ENCODE measurements at regions not wholly inside any gene's neighbourhood (a gene's known extent, or its start where the extent isn't known, plus 50 kb on each side); places are given as distances from the start of the nearest gene placed in this dataset.

- no peak overlapping the region for H3K27ac ChIP-seq (ENCODE audit: insufficient read depth, low read depth, low read length)
- no peaks in the 10 kb centered on the region for H3K36me3 ChIP-seq (ENCODE audit: control insufficient read depth in 2 of 2, extremely low read depth in 1 of 2, insufficient read depth in 2 of 2, low read length in 2 of 2)
- H2AFZ ChIP-seq (ENCODE audit: low read depth, low read length), result no peak overlapping the region
- H3K9ac ChIP-seq (replicated peaks; ENCODE audit: extremely low read depth, insufficient read depth, low read length), result no peak overlapping the region
- H3K4me3 ChIP-seq (replicated peaks in 1 of 3; ENCODE audit: insufficient read depth in 1 of 3, low read depth in 1 of 3, low read length in 3 of 3), result no peak overlapping the region
- no peaks in the 10 kb centered on the region for H3K9me1 ChIP-seq (replicated peaks; ENCODE audit: control insufficient read depth, extremely low read depth, insufficient read depth, low read length)
- H3K4me2 ChIP-seq (ENCODE audit: insufficient read depth, low read length), result no peak overlapping the region
- dilution Hi-C loops (cut with MboI; ENCODE audit: extremely low pct_ligation_motif_present, low sequenced_read_pairs) (no loop called here), intact Hi-C loops (cut with micrococcal nuclease) (no loop called here)
- no peak for TF ChIP-seq POLR2A (IDR thresholded peaks at IDR 0.05; ENCODE audit: low read depth, low read length)
- TF ChIP-seq EZH2 (IDR thresholded peaks at IDR 0.05; ENCODE audit: borderline replicate concordance, low read depth, low read length, severe bottlenecking), result no peak
- TF ChIP-seq FOS (IDR thresholded peaks at IDR 0.05; ENCODE audit: borderline replicate concordance, insufficient read depth, low read length), result no peak
- no peak for TF ChIP-seq MYC (IDR thresholded peaks at IDR 0.05; ENCODE audit: low read depth, low read length)
- no peak for TF ChIP-seq JUN (IDR thresholded peaks at IDR 0.05; ENCODE audit: borderline replicate concordance, insufficient read depth, insufficient read length, low read depth)
- TF ChIP-seq GATA2 (IDR thresholded peaks at IDR 0.05; ENCODE audit: insufficient read depth, insufficient read length, low read depth, low read length), result no peak
- no peak for TF ChIP-seq CTCF (IDR thresholded peaks at IDR 0.05; ENCODE audit: extremely low read depth in 1 of 2, insufficient read depth in 1 of 2, low read depth in 1 of 2, low read length in 2 of 2)
- no peak for TF ChIP-seq MAX (IDR thresholded peaks at IDR 0.05; ENCODE audit: insufficient read depth, insufficient read length)
- no peak for TF ChIP-seq POLR2AphosphoS5 (IDR thresholded peaks at IDR 0.05; ENCODE audit: insufficient read depth, low read depth, low read length)
- no peaks in the 10 kb centered on the region for H3K9me3 ChIP-seq (replicated peaks; ENCODE audit: control insufficient read depth, insufficient read depth, low read length)
- DNase-seq (ENCODE audit: low read depth, low spot score), result no peak
- BruUV-seq (replicated peaks), result no TSS peak
- H4K20me1 ChIP-seq (replicated peaks; ENCODE audit: control insufficient read depth, extremely low read depth, insufficient read depth, low read length), result no peaks in the 10 kb centered on the region
- ChIA-PET CTCF (no interaction called here), POLR2A (no interaction called here)
- no peaks in the 10 kb centered on the region for H3K4me1 ChIP-seq (ENCODE audit: control insufficient read depth, extremely low read depth, insufficient read depth, low read length)
- no peak for FAIRE-seq
- no peaks in the 10 kb centered on the region for H3K79me2 ChIP-seq (ENCODE audit: control insufficient read depth, insufficient read depth, low read length)
- no peaks in the 10 kb centered on the region for H3K27me3 ChIP-seq (ENCODE audit: control insufficient read depth in 2 of 2, insufficient read depth in 2 of 2, low read length in 2 of 2)
These were observed 112.1 kb downstream of the CPZ start for GRCh38 chr4:8704632-8705031.
